Trophoblast cell (in vitro differentiated cells and primary cell): ENCODE measurements at regions not wholly inside any gene's neighbourhood (a gene's known extent, or its start where the extent isn't known, plus 50 kb on each side); places are given as distances from the start of the nearest gene placed in this dataset.

ENCODE experiments used
- DNase-seq, 2 donors: peaks; one replicate each; pipeline ENCODE4 v3.0.0-alpha.2; 2016
- H2AFZ ChIP-seq: 2 replicates; pipeline ENCODE4 v1.6.1; 2013; ENCODE audit warnings: low read length, moderate library complexity, mild to moderate bottlenecking; ENCODE audit not compliant: insufficient read depth, poor library complexity
- H2AK5ac ChIP-seq: 2 replicates; pipeline ENCODE4 v1.6.1; 2013; ENCODE audit warnings: mild to moderate bottlenecking, low read length
- H2BK120ac ChIP-seq: 2 replicates; pipeline ENCODE4 v1.6.1; 2013; ENCODE audit warnings: low read length, mild to moderate bottlenecking, moderate library complexity; ENCODE audit not compliant: insufficient read depth, poor library complexity
- H2BK12ac ChIP-seq: 2 replicates; pipeline ENCODE4 v1.6.1; 2013; ENCODE audit warnings: mild to moderate bottlenecking, low read length, moderate library complexity
- H2BK5ac ChIP-seq: 2 replicates; pipeline ENCODE4 v1.6.1; 2013; ENCODE audit warnings: low read length, low read depth, moderate library complexity, mild to moderate bottlenecking; ENCODE audit not compliant: poor library complexity
- H3K14ac ChIP-seq: 2 replicates; pipeline ENCODE4 v1.6.1; 2013; ENCODE audit warnings: mild to moderate bottlenecking, low read length
- H3K18ac ChIP-seq: 2 replicates; pipeline ENCODE4 v1.6.1; 2013; ENCODE audit warnings: mild to moderate bottlenecking, low read length
- H3K23ac ChIP-seq: 2 replicates; pipeline ENCODE4 v1.6.1; 2013; ENCODE audit warnings: low read length
- H3K27ac ChIP-seq: 2 replicates; pipeline ENCODE4 v1.5.1; 2013; ENCODE audit warnings: low read depth, mild to moderate bottlenecking, inconsistent platforms, low read length, moderate library complexity
- H3K27me3 ChIP-seq: 2 replicates; pipeline ENCODE4 v1.6.1; 2013; ENCODE audit warnings: inconsistent platforms, mild to moderate bottlenecking, low read length, moderate library complexity; ENCODE audit not compliant: insufficient read depth
- H3K36me3 ChIP-seq, 2 experiments: 1 replicate in 1 of 2; 2 replicates in 1 of 2; pipeline ENCODE4 v1.6.1; 2013; ENCODE audit warnings: low read length in 2 of 2, mild to moderate bottlenecking in 2 of 2, moderate library complexity in 1 of 2; ENCODE audit not compliant: insufficient read depth in 2 of 2, control insufficient read depth in 1 of 2
- H3K4ac ChIP-seq: 2 replicates; pipeline ENCODE4 v1.6.1; 2013; ENCODE audit warnings: low read depth, mild to moderate bottlenecking, low read length, moderate library complexity
- H3K4me1 ChIP-seq, 2 experiments: 1 replicate in 1 of 2; 2 replicates in 1 of 2; pipeline ENCODE4 v1.6.1; 2013; ENCODE audit warnings: low read length in 2 of 2, mild to moderate bottlenecking in 2 of 2, moderate library complexity in 1 of 2; ENCODE audit not compliant: insufficient read depth in 2 of 2, control insufficient read depth in 1 of 2
- H3K4me2 ChIP-seq: 2 replicates; pipeline ENCODE4 v1.6.1; 2013; ENCODE audit warnings: inconsistent platforms, mild to moderate bottlenecking, low read length, moderate library complexity
- H3K4me3 ChIP-seq: 2 replicates; pipeline ENCODE4 v1.5.1; 2013; ENCODE audit warnings: mild to moderate bottlenecking, low read depth, low read length, inconsistent platforms
- H3K79me1 ChIP-seq: one replicate; pipeline ENCODE4 v1.6.1; 2013; ENCODE audit warnings: low read length
- H3K79me2 ChIP-seq: 2 replicates; pipeline ENCODE4 v1.6.1; 2013; ENCODE audit warnings: low read length, mild to moderate bottlenecking; ENCODE audit not compliant: control insufficient read depth, insufficient read depth, poor library complexity
- H3K9ac ChIP-seq: 2 replicates; pipeline ENCODE4 v1.6.1; 2013; ENCODE audit warnings: mild to moderate bottlenecking, low read length
- H3K9me3 ChIP-seq: 2 replicates; pipeline ENCODE4 v1.6.1; 2013; ENCODE audit warnings: low read depth, mild to moderate bottlenecking, control low read depth, inconsistent platforms, low read length; ENCODE audit not compliant: insufficient read depth
- H4K12ac ChIP-seq: 2 replicates; pipeline ENCODE4 v1.6.1; 2013; ENCODE audit warnings: low read depth, mild to moderate bottlenecking, low read length, moderate library complexity
- H4K8ac ChIP-seq: 2 replicates; pipeline ENCODE4 v1.6.1; 2013; ENCODE audit warnings: low read depth, mild to moderate bottlenecking, low read length, moderate library complexity
- H4K91ac ChIP-seq: one replicate; pipeline ENCODE4 v1.6.1; 2013; ENCODE audit warnings: low read depth, mild to moderate bottlenecking, low read length, moderate library complexity
- WGBS: extraction: QIAGEN DNeasy Blood & Tissue Kit; methylation state at CpG from one replicate; pipeline ENCODE4 v1.1.7; 2013; ENCODE audit warnings: missing lambda C conversion rate; ENCODE audit not compliant: insufficient read length, insufficient coverage; ENCODE audit errors: extremely low coverage; 5-methylcytosine and 5-hydroxymethylcytosine counted together

DNA sequence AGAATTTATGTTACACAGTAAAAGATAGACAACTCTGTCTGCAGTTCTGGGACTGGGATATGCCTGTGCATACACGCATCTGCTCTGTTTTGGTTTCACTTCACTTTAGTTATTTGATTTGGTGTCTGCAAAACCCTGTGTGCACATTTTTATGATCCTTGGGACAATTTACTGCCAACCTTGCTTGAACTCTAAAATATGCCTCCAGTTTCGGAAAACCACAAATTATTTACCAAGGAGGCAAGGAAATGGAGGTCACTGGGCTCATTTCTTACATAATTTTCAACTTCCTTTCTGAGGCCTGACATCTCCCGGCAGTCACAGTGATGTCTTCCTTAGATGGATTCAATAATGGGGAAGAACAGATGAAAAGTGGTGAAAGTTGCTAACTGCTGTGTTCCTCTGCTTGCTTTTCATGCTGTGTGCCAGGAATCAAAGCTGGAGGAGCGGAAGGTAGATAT, 61.2 kb upstream of the TAF11L2 start:
- Histone ChIP-seq H3K4me3 (no peak overlapping the region), H2AFZ (no peak overlapping the region), H3K4me1 (no peaks in the 10 kb centered on the region), H2BK120ac (no peak overlapping the region), H3K14ac (no peak overlapping the region), H4K12ac (no peak overlapping the region), H3K4ac (no peak overlapping the region), H3K27ac (no peak overlapping the region), H3K79me1 (no peaks in the 10 kb centered on the region), H3K36me3 (no peaks in the 10 kb centered on the region), H3K79me2 (no peaks in the 10 kb centered on the region), H3K9ac (no peak overlapping the region), H2BK12ac (no peak overlapping the region), H4K8ac (no peak overlapping the region), H3K9me3 (no peaks in the 10 kb centered on the region), H2AK5ac (no peak overlapping the region), H4K91ac (no peak overlapping the region), H3K23ac (no peak overlapping the region), H3K27me3 (no peaks in the 10 kb centered on the region), H3K4me2 (no peak overlapping the region), H3K18ac (no peak overlapping the region), H2BK5ac (no peak overlapping the region)
- DNase-seq: no peak
- no CpG with 5 or more reads among the region's 4 CpGs for WGBS

DNA sequence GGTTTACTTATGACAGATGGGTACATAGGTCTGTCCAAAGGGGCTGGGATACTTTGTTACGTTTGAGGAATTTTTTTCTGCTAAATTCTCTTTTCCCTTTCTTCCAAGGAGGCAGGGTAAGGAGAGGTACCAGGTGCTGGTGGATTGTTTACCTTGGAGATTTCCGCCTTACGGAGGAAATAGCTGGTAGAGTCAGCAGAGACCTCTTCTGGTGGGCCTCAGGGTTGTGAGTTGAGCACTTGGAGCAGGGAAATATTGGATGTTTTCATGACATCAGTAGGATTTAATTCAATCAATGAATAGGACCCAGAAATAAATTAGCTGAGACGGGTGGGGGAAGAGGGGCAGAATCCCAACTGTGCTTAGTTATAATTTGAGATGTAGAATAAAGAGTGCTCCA, 60.0 kb upstream of the TAF11L2 start:
- Histone ChIP-seq H3K18ac (no peak overlapping the region), H2AK5ac (no peak overlapping the region), H3K79me1 (no peaks in the 10 kb centered on the region), H2BK12ac (no peak overlapping the region), H4K8ac (no peak overlapping the region), H4K91ac (no peak overlapping the region), H2BK120ac (no peak overlapping the region), H3K4me1 (no peaks in the 10 kb centered on the region), H3K79me2 (no peaks in the 10 kb centered on the region), H4K12ac (no peak overlapping the region), H3K36me3 (no peaks in the 10 kb centered on the region), H3K9me3 (no peaks in the 10 kb centered on the region), H2AFZ (no peak overlapping the region), H3K14ac (no peak overlapping the region), H3K27me3 (no peaks in the 10 kb centered on the region), H3K23ac (no peak overlapping the region), H3K27ac (no peak overlapping the region), H3K4ac (no peak overlapping the region), H3K4me3 (no peak overlapping the region), H2BK5ac (no peak overlapping the region), H3K9ac (no peak overlapping the region), H3K4me2 (no peak overlapping the region)
- WGBS: no CpG with 5 or more reads among the region's 4 CpGs
- DNase-seq: no peak

DNA sequence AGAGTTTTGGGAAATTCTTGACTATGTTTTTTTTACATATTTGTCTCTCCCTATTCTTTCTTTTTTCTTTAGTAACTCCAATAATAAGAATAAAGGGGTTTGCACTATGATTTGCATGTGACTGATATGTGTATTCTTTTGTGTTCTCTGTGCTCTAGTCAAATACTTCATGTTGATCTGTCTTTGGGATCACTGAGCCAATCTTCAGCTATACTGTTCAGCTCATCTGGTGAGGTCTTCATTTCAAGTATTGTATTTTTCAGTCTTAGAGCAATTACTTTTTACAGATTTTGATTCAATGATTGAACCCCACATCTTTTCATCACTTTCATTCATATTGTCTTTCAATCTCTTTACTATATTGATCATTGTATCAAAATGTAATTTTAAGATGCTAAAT, 58.1 kb upstream of the TAF11L2 start:
- no peak overlapping the region for H2BK5ac ChIP-seq
- no peak overlapping the region for H2BK12ac ChIP-seq
- H2AK5ac ChIP-seq: no peak overlapping the region
- DNase-seq: no peak
- no peak overlapping the region for H2AFZ ChIP-seq
- no peaks in the 10 kb centered on the region for H3K79me2 ChIP-seq
- H3K27ac ChIP-seq: no peak overlapping the region
- H4K91ac ChIP-seq: no peak overlapping the region
- no peaks in the 10 kb centered on the region for H3K27me3 ChIP-seq
- no peaks in the 10 kb centered on the region for H3K79me1 ChIP-seq
- H3K36me3 ChIP-seq: no peaks in the 10 kb centered on the region
- no peaks in the 10 kb centered on the region for H3K4me1 ChIP-seq
- H4K12ac ChIP-seq: no peak overlapping the region
- no peak overlapping the region for H3K4ac ChIP-seq
- no peak overlapping the region for H3K14ac ChIP-seq
- no peak overlapping the region for H3K23ac ChIP-seq
- no peaks in the 10 kb centered on the region for H3K9me3 ChIP-seq
- no peak overlapping the region for H2BK120ac ChIP-seq
- no peak overlapping the region for H3K18ac ChIP-seq
- no peak overlapping the region for H3K4me2 ChIP-seq
- no peak overlapping the region for H3K4me3 ChIP-seq
- H3K9ac ChIP-seq: no peak overlapping the region
- no peak overlapping the region for H4K8ac ChIP-seq

DNA sequence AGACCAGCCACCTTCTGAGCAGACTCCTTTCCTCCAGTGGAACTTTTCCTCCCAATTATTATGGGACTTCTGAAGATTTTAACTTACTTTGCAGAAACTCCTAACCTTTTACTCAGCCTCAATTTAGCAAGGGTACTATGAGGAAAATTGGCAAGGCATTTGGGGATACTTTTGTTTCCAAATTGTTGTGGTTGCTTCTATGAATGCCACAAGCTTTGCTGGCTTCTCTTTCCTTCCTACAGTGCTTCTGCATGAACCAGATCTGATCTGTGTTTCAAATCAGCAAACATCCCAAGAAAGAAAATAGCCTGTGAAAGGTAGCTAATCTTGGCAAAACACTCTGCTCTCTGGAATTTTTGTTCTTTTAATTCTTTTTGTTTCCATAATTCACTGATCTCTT, 57.3 kb upstream of the TAF11L2 start:
- H3K4me1 ChIP-seq: no peaks in the 10 kb centered on the region
- H3K79me2 ChIP-seq: no peaks in the 10 kb centered on the region
- no peak overlapping the region for H4K91ac ChIP-seq
- no peak overlapping the region for H2BK5ac ChIP-seq
- H4K12ac ChIP-seq: no peak overlapping the region
- no peaks in the 10 kb centered on the region for H3K27me3 ChIP-seq
- H2AK5ac ChIP-seq: no peak overlapping the region
- no peak overlapping the region for H3K23ac ChIP-seq
- H3K9me3 ChIP-seq: no peaks in the 10 kb centered on the region
- H3K9ac ChIP-seq: no peak overlapping the region
- no peak for DNase-seq
- H2BK120ac ChIP-seq: no peak overlapping the region
- H3K36me3 ChIP-seq: no peaks in the 10 kb centered on the region
- no peak overlapping the region for H3K4ac ChIP-seq
- H3K4me3 ChIP-seq: no peak overlapping the region
- no peak overlapping the region for H2AFZ ChIP-seq
- H3K14ac ChIP-seq: no peak overlapping the region
- H3K18ac ChIP-seq: no peak overlapping the region
- no peak overlapping the region for H2BK12ac ChIP-seq
- no peak overlapping the region for H3K27ac ChIP-seq
- H4K8ac ChIP-seq: no peak overlapping the region
- H3K4me2 ChIP-seq: no peak overlapping the region
- H3K79me1 ChIP-seq: no peaks in the 10 kb centered on the region

DNA sequence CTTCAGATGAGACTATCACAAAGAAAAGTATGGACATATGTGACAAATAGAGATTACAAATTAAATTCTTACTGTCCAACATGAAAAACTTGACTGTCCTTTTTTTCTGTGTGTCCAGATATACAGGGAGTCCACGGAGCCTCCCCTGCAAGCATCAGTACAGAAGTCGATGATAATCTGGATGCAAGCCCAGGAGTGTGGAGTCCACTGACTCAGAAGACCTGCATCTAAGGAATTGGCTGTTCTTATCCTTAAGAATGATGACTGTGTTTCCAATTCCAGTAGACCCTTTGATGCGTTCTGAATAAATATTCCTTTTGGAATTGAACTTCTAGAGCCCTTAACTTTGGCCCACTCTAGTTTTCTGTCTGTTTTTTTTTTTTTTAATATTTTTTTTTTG, 56.7 kb upstream of the TAF11L2 start:
- Histone ChIP-seq H3K79me2 (no peaks in the 10 kb centered on the region), H4K91ac (no peak overlapping the region), H3K18ac (no peak overlapping the region), H3K14ac (no peak overlapping the region), H3K4me1 (no peaks in the 10 kb centered on the region), H3K4me3 (no peak overlapping the region), H4K12ac (no peak overlapping the region), H2AK5ac (no peak overlapping the region), H3K79me1 (no peaks in the 10 kb centered on the region), H3K36me3 (no peaks in the 10 kb centered on the region), H3K23ac (no peak overlapping the region), H3K4me2 (no peak overlapping the region), H2AFZ (no peak overlapping the region), H2BK12ac (no peak overlapping the region), H3K4ac (no peak overlapping the region), H3K27me3 (no peaks in the 10 kb centered on the region), H3K27ac (no peak overlapping the region), H3K9me3 (no peaks in the 10 kb centered on the region), H4K8ac (no peak overlapping the region), H3K9ac (no peak overlapping the region), H2BK120ac (no peak overlapping the region), H2BK5ac (no peak overlapping the region)
- no CpG with 5 or more reads among the region's 3 CpGs for WGBS
- peak in 1 of 2 donors; percentile 62 for DNase-seq
